SK-N-DZ (cell line): ENCODE measurements at regions not wholly inside any gene's neighbourhood (a gene's known extent, or its start where the extent isn't known, plus 50 kb on each side); places are given as distances from the start of the nearest gene placed in this dataset.

Source experiments
- DNase-seq: peaks from one replicate; pipeline ENCODE4 v3.0.0-alpha.2; 2015; ENCODE audit warnings: low spot score

DNA sequence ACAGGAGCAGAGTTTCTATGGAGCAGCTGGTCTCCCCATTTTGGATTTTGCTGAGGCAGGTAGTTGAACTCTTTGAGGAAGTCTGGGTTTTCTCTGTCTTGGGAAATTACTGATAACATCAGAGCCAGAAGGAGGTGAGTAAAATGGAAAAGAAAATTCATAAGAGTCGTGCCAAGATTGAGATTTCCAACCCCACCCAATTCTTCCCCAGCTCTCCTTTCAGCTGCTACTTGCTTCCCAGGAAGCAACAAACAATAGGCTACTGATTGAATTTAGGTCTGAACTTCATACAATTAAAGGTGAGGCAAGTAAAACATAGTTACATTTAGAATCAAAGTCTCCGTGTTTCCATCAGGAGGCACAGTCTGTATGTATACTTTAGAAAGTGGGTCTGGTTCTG lies 54.6 kb upstream of the EOLA2 start:
- DNase-seq: no peak

DNA sequence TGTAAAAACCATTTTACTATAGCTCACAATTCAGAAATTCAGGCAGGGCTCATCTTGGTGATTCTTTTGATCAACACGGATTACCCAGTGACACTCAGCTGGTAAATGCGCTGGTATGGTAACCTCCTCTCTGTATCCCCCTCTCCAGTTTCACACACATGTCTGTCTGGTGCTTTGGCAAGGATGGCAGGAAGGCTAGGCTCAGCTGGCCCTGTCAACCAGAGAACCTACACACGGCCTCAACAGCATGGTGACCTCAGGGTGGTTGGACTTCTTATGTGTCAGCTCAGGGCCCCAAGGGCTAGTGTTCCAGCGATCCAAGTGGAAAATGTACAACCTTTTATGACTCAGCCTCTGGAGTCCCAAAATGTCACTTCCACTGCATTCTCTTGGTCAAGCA lies 55.7 kb upstream of the EOLA2 start:
- DNase-seq: no peak

DNA sequence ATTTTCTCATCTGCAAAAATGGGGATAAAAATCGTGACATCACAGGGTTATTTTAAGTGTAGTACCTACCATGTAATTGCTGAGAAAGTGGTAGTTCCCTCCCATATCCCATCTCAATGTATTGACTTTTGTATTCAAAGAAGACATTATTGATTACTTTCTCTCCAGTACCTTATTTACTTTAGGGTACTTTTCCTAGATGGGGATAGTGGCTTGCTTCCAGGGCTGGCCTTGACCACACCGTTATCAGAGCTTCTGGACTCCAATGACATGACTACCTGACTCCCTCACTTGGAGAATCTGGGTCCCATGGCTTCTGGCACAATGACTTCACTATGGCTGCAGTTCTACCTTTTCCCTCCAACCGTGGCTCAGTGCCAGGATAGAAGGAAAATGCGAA lies 58.2 kb upstream of the EOLA2 start:
- DNase-seq: no peak

DNA sequence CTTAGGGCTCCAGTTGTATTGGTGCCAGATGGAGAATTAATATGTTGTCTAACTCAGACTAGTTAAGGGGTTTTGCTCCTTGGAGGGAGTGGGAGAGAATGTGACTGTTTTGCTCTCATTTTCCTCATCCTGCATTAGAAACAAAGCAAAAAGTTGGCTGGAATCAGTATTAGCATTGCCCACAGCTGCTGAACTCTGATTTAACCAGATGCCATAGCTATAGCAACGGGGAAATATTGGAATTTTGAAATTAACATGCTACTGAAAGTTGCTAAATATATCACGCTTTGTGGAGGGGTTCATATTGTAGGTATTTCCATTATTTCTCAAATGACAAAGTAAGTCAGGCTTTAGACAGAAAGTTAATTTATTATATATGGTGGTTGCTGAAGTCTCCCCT lies 66.7 kb upstream of the EOLA2 start:
- no peak for DNase-seq

DNA sequence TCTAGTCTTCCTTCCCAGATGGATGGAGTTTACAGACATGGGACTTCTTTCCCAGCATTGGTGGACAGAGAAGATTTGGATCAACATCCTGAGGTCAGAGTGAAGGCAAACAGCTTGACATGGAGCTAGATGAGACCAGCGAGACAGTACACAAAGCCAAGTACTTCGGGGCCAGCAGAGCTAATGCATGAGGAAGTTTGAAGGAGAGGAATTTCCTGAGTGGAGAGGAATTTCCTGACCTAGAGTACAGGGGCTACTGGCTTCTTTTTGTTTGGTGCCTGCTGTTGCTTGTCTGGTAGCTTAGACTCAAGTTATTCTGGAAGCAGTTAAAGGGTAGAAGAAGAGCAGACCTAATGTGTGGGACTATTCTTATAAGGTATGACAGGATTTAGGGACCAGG lies 69.1 kb upstream of the EOLA2 start:
- no peak for DNase-seq

DNA sequence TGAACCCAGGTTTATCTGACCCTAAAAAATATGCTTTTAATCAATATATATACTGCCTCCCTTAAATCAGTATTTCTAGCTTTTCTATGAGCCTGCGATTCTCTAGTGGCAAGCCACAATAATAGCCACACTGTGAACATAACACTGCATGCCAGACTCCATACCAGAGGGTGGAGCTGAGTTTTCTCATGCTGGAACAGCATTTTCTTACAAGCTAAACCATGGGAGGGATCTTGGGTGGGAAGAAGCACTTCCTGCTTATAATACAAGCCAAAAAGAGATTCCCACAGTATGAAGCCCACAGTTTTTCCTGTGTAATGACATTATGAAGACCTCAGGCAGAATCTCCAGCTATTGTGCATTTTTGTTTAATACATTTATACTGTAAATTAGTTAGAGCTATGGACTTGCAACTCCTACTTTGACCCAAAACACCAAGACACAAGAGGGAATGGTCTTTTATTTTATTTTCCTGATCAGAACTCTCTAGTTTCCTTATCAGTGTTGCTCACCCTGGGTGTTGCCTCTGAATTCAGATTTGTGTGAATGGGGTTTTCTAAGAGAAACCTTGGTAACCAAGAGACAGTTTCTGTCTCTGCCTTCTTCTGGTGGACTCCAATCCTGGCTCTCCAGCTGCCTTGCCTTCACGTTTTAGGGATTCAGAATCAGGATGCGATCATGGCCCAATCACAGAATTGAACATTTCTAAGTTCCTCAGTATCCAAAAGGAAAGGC lies 74.5 kb upstream of the EOLA2 start:
- no peak for DNase-seq

DNA sequence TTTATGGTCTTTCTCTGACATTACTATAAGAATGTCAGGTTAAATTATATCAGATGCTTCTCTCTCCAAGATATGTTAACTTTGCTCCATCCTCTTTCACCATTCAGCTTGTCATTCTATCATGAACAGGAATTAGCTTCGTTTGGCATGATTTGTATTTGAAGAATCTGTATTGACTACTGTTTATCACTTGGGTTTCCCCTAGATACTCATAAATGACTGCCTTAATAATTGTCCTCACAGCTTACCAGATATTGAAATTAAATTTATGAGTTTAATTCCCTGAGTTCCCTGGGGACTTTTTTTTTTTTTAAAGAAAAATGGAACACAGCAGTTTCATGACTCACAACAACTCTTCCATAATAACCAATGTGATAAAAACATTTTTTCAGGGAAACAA lies 76.2 kb upstream of the EOLA2 start:
- no peak for DNase-seq

DNA sequence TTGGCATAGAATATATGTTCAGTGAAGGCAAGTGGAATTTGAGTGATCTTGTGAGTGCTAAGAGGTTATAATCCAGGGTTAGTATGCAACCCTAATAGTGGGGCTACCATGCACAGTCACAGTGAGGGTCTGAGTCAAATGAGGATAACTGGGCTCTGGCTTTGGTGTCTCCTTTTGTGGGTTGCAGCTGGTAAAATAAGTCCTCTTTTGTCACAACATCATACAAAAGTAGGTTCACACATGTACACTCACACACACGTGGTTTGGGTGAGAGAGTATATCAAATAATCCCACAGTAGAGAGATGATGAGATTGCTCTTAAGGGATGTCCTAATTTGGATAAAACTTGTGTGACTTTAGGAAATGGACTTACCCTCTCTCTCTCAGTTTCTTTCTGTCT lies 79.6 kb upstream of the EOLA2 start:
- no peak for DNase-seq

DNA sequence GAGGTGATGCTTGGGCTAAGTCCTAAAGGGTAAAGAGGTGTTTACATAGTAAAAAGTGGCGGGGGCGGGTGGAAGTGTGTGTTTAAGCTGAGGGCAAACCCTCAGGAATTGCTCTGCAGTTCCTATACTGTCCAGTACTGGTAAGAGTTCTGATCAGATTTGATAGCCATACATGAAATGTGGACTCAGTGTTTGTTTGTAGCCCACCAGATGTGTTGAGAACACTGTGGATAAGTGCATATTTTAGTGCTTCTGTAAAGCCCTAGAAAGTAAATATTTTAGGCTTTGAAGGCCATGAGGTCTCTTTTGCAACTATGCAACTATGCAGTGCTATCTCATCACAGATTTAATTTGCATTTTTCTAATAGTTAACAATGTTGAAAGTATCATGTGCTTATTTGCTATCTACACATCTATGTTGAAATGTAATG lies 80.7 kb upstream of the EOLA2 start:
- no peak for DNase-seq

DNA sequence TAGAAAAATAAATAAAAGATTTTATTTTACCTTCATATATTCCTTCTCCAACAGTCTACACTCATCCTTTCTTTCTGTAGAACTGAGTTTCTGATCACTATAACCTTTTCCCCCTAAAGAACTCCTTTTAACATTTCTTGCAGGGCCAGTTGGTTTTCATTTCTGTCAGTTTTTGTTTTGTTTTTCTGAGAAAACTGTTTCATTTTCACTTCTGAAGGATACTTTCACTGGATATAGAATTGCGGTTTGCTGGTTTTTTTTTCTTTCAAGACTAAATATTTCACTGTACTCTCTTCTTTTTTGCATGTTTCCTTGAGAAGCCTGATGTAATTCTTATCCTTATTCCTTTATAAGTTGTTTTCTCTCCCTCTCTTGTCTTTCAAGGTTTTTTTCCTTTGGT lies 90.4 kb upstream of the EOLA2 start:
- DNase-seq: no peak

DNA sequence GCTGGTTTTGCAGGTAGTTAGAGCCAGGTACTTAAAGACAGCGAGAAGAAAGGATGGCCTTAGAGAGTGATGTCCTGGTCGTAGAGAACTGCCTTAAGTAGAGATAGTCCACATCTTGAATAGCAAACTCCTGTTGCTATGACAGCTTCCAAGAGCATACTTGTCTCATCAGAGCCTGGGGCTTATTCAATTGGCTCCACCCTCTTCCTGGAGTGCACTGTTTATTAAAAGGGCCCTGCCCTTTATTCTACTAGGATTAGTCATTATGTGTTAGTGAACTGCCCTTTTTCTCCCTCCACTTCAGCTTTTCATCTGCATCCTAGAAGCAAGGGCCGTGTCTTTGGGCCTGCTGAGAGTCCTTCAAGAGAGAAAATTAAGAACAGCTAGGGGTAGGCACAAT lies 94.5 kb upstream of the EOLA2 start:
- DNase-seq: no peak

DNA sequence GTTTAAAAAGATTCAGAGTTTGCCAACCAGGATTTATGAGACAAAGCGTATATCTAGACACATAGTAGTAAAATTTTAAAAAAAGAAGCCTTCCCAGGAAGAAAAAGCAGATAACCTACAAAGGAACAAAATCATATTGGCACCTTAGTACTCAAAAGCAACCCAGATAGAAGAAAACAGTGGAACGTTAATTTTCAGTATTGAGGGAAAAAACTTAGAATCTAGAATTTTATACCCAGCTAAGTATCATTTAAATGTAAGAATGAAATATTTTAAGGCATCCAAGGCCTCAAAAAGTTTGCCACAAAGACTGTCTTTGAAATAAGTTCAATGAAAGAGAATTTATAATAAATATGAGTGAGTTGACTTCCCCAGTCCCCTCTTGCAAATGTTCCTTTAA lies 96.5 kb upstream of the EOLA2 start:
- DNase-seq: no peak

DNA sequence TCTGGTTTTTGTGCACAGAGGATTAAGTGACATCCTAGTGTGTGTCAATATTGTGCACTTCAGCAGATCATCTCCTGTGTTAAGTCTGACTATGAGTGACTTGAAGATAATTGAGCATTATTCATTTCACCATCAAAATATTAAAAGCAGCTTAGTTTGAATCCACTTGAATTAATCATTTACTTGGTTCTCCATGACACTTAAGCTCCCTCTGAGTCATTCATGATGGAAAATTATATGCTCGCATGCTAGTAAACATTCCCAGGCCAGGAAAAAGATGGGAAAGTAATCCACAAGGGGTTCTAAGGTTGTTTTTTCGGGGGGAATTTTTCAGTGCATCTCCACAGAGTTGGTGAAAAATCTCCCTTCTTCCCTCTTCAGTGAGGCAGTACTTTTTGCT lies 97.2 kb upstream of the EOLA2 start:
- DNase-seq: no peak

DNA sequence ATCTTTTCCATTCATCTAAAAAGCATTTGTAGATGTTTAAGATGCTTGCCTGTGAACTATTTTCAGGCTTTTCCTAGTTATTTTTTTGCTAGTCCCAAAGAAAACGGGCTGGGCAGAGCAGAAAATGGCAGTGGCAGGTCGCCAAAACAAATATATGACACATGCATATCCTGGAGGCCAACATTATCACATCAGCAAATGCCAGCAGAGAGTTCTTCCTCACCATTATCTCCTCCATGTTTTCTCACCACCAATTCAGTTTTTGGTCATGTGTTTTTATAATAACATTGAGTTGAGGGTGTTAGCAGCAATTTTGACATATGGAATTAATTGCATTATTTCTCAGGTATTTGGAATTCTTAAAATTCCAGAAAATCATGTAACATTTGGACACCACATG lies 97.9 kb upstream of the EOLA2 start:
- no peak for DNase-seq

DNA sequence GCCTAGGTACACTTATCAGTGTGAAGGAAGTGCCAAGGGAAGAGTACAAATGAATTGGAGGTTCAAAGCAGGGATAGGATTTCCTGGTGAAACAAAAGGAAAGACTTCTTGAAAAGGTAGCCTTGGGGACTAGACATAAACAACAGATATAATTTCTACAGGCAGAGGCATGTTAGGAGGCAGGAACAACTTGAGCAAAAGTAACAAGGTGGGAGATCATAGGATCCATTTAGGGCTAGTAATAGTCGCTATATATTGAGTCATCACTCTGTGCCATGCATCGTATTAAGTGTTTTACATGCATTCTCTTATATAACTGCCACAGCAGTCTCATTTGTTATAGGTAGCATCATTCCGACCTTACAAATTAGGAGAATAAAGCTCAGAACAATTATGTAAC lies 98.3 kb upstream of the EOLA2 start:
- no peak for DNase-seq

DNA sequence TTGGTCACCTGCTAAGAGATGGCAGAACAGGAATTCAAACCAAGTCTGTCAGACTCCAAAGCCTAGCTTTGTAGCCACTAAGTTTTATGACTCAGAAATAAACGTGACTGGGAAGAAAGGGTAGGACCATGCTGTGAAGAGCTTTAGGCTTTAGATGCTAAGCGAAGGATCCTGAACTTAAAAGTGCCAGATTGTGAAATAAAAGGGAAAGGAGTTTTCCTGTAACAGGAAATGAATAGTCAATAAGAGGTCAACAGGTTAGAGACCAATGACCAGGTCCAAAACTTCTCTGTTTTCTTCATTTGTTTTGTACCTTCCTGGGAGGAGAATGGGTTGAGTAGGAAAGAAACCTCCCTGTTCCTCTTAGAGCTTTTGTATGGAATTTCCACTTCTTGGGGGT lies 98.8 kb upstream of the EOLA2 start:
- DNase-seq: no peak

DNA sequence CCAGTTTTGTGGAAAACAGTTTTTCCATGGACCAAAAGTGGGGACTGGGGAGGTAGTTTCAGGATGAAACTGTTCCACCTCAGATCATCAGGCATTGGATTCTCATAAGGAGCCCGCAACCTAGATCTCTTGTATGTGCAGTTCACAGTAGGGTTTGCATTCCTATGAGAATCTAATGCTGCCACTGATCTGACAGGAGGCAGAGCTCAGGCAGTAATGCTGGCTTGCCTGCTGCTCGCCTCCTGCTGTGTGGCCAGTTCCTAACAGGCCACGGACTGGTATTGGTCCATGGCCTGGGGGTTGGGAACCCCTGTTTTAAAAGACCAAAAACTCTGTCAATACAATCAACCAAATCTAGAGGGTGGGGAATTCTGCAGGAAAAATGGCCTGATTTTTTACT lies 100.0 kb upstream of the EOLA2 start:
- no peak for DNase-seq

DNA sequence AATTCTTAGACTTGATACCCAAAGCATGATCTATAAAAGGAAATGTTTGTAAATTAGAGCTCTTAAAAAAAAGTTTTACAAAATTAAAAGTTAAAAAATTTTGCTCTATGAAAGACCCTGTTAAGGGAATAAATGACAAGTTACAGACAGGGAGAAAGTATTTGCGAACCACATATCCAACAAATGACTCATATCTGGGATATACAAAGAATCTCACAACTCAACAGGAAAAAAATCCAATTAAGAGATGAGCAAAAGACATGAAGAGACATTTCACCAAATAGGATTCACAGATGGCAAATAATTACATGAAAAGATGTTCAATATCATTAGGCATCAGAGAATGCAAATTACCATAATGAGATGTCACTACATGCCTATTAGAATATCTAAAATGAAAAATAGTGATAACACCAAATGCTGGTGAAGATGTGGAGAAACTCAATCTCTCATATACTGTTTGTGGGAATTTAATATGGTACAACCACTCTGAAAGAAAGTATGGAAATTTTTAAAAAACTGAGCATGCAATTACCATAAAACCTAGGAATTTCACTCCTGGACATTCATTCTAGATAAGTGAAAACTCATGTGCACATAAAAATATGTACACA lies 100.8 kb upstream of the EOLA2 start:
- no peak for DNase-seq

DNA sequence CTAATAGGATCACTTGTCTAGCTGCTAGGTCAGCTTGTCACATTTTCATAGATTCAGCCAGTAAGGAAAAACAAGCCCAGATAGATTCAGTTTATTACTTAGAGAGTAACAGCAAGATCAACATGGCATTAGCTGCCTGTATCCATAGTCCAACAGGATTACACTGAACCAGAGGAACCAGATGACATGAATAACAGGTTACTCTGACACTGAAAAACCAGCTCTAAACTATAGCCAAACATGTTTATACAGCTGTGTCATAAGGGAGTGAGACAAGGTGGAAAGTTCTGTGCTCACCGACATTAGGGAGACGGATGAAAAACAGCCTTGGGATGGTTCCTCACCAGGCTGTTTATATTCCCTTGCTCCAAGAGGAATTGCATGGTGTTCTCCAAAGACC lies 102.9 kb upstream of the EOLA2 start:
- DNase-seq: no peak

DNA sequence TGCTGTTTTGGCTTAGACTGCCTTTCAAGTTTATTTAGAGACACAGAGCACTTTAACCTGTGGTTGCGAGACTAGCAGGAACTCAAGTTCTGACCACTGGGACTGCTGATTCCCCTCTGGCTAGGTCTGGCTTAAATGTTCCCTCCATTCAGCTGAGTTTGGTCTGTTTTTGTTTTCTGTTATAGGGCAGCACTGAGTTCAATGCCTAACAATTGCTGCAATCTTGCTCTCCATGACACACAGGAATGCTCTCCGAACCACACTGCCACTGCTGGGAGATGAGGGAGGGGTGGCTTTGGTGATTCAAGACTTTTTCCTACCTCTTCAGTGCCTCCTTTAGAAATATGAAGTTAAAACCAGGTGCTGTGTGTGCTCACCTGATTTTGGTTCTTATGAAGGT lies 106.3 kb upstream of the EOLA2 start:
- DNase-seq: no peak

DNA sequence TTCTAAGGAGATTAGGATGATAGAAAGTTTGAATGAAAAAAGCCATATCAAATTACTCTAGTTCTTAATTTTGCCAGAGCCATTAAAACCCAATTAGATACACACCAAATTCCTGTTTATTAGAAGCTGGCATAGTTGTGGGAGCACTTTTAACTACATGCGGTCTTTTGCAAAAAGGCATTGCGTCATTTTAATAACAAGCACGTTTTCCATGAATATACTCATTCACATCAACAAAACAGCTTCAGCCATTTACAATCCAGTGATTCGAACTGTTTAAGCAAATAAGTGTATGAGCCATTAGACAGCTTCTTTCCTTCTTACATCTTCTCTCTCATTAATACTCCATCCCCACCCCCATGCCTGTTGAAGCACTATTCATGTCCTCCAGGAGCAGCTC lies 109.5 kb upstream of the EOLA2 start:
- no peak for DNase-seq

DNA sequence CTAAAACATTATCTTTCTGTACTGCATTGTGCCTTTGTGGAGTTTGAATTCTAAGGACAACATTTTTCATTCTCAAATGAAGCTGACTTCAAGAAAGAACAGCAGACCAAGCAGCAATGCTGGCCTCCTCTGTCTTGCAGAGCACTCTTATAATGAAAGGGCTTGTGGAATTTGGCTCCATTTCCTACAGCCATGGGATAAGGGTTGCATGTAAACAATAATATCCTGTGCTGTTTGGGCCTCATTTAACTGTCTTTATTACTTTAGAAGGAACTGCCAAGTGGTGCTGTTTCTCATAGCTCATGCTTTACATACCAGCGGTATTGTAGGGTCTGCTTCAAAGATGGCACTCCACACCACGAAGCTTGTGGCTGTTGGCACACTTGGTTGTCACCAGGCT lies 111.4 kb upstream of the EOLA2 start:
- DNase-seq: no peak

DNA sequence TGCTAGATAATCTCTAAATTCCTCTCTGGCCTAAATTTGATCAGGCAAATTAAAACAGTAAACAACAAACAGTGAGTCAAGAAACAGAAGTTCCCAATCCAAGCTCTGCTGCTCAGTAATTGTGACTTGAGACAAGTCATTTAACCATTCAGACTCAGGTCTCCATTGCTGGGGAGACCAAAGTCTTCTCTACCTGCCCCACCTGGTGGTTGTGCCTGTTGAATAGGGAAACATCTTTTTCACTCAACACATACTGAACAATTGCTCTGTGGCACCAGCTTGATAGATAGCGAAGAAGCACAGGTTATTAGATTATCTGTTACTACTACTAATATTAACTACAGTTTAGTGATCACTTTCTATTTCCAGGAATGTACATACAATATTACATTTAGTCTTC lies 112.1 kb upstream of the EOLA2 start:
- no peak for DNase-seq

DNA sequence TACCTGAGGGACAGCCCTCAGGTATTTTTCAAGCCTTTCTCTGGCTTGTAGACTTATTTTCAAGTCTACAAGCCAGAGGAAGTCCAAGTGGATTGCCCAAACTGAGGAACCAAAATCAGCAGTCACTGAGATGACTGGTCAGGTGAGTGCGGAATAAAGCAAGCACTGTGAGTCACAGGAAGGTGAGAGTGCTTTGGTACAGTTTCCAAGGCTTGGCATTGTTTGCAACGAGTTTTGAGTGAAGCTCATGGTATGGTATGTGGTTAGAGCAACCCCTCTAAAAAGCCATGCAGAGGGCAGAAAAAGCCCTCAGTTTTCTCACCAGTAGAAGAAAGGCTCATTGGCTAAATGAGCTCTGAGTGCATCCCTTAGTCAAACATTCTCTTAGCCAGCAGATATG lies 112.8 kb upstream of the EOLA2 start:
- no peak for DNase-seq
